ENCODE measurements at regions not wholly inside any gene's neighbourhood (a gene's known extent, or its start where the extent isn't known, plus 50 kb on each side); places are given as distances from the start of the nearest gene placed in this dataset.

DNA sequence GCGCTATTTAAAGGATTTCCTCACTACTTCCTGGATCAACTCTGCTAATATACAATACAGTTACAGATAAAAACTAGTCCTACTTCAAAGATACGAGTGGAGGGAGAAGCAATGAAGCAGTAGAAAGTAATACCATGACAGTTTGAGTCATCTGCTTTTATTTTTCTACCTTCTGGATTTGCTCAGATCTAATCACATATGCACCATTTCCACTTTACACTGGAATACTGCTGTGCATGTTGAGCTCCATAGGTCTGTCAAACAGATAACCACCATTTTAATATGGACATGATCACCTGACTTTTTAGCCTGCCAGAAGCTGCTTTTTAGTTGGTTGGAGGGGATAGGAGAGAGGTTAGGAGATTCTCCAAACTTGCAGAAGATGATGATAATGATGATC, 92.5 kb downstream of the MMUT start:
- intact Hi-C loops (cut with micrococcal nuclease) = no loop called here
- no peak overlapping the region for H3K4me3 Mint-ChIP-seq (ENCODE audit: unreplicated experiment)
- H3K27ac Mint-ChIP-seq (ENCODE audit: low read depth, unreplicated experiment) = no peak overlapping the region
- no peaks in the 10 kb centered on the region for H3K36me3 Mint-ChIP-seq (ENCODE audit: insufficient read depth, unreplicated experiment)
- BruUV-seq (replicated peaks) = no TSS peak
- no peak for DNase-seq (ENCODE audit: unreplicated experiment)
- peaks cover 10% of the 10 kb centered on the region for H3K9me3 Mint-ChIP-seq (ENCODE audit: unreplicated experiment)
- TF ChIP-seq, protein P1, sequence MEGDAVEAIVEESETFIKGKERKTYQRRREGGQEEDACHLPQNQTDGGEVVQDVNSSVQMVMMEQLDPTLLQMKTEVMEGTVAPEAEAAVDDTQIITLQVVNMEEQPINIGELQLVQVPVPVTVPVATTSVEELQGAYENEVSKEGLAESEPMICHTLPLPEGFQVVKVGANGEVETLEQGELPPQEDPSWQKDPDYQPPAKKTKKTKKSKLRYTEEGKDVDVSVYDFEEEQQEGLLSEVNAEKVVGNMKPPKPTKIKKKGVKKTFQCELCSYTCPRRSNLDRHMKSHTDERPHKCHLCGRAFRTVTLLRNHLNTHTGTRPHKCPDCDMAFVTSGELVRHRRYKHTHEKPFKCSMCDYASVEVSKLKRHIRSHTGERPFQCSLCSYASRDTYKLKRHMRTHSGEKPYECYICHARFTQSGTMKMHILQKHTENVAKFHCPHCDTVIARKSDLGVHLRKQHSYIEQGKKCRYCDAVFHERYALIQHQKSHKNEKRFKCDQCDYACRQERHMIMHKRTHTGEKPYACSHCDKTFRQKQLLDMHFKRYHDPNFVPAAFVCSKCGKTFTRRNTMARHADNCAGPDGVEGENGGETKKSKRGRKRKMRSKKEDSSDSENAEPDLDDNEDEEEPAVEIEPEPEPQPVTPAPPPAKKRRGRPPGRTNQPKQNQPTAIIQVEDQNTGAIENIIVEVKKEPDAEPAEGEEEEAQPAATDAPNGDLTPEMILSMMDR (IDR thresholded peaks at IDR 0.05; ENCODE audit: unreplicated experiment) = no peak
- H3K4me1 Mint-ChIP-seq (ENCODE audit: insufficient read depth, unreplicated experiment) = no peaks in the 10 kb centered on the region
- ChIA-PET POLR2A (no interaction called here), CTCF (interaction anchor here (1.1 kb wide), 1 partner anchor 9 kb away, joined by 4 read pairs; no protein-coding TSS in a partner anchor)
- no peaks in the 10 kb centered on the region for H3K27me3 Mint-ChIP-seq (ENCODE audit: insufficient read depth, unreplicated experiment)

DNA sequence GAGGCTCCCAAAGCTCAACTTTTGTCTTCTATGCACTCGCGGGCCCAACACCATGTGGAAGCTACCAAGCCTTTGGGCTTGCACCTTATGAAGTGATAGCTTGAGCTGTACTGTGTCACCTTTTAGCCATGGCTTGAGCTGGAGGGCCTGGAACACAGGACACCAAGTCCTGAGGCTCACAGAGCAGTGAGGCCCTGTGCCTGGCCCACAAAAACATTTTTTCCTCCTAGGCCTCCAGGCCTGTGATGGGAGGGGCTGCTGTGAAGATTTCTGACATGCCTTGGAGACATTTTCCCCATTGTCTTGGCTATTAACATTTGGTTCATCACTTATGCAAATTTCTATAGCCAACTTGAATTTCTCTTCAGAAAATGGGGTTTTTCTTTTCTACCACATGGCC, 96.5 kb downstream of the MMUT start:
- BruUV-seq (replicated peaks) = no TSS peak
- TF ChIP-seq, protein P1 (IDR thresholded peaks at IDR 0.05; ENCODE audit: unreplicated experiment) = no peak
- Mint-ChIP-seq H3K36me3 (ENCODE audit: insufficient read depth, unreplicated experiment) (no peaks in the 10 kb centered on the region), H3K27ac (ENCODE audit: low read depth, unreplicated experiment) (no peak overlapping the region), H3K4me3 (ENCODE audit: unreplicated experiment) (no peak overlapping the region), H3K27me3 (ENCODE audit: insufficient read depth, unreplicated experiment) (no peaks in the 10 kb centered on the region), H3K9me3 (ENCODE audit: unreplicated experiment) (peaks cover 10% of the 10 kb centered on the region), H3K4me1 (ENCODE audit: insufficient read depth, unreplicated experiment) (no peaks in the 10 kb centered on the region)
- ChIA-PET CTCF (no interaction called here), POLR2A (no interaction called here)
- intact Hi-C loops (cut with micrococcal nuclease) = no loop called here
- no peak for DNase-seq (ENCODE audit: unreplicated experiment)

DNA sequence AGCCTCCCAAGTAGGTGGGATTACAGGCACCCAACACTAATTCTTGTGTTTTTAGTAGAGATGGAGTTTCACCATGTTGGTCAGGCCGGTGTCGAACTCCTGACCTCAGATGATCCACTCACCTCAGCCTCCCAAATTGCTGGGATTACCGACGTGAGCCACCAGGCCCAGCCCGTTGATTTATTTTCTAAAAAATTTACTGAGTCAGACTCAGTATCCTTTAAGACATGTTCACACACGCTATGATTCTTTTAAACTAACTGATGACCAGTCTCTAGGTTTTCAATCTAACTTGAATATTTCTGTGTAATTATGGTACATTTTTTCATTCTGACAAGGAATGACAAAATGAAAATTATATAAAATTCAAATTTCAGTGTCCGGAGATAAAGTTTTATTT, 114.5 kb downstream of the MMUT start:
- H3K4me1 Mint-ChIP-seq (ENCODE audit: insufficient read depth, unreplicated experiment) = no peaks in the 10 kb centered on the region
- intact Hi-C loops (cut with micrococcal nuclease) = no loop called here

DNA sequence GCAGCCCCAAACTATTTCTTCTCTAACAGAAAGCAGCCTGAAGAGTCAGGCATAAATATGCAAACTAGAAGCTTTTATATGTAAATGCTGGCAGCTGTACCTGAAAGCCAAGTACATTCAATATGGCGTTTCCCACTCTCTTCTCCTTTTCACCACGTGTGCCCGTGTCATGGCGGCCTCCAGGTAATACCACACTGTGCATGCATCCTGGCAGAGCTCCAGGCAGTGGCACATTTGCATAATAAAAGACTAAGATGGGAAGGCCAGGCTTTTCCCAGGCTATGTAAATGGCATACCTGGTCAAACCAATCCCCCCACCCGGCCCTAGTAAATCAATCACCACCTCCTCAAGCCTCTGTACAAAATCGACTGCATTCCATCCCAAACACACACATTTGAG, 120.6 kb downstream of the MMUT start:
- Mint-ChIP-seq H3K36me3 (ENCODE audit: insufficient read depth, unreplicated experiment) (no peaks in the 10 kb centered on the region), H3K27ac (ENCODE audit: low read depth, unreplicated experiment) (no peak overlapping the region), H3K27me3 (ENCODE audit: insufficient read depth, unreplicated experiment) (no peaks in the 10 kb centered on the region), H3K9me3 (ENCODE audit: unreplicated experiment) (no peaks in the 10 kb centered on the region), H3K4me1 (ENCODE audit: insufficient read depth, unreplicated experiment) (no peaks in the 10 kb centered on the region), H3K4me3 (ENCODE audit: unreplicated experiment) (no peak overlapping the region)
- TF ChIP-seq, protein P1 (IDR thresholded peaks at IDR 0.05; ENCODE audit: unreplicated experiment) = no peak
- BruUV-seq (replicated peaks) = no TSS peak
- intact Hi-C loops (cut with micrococcal nuclease) = no loop called here
- POLR2A ChIA-PET = no interaction called here
- CTCF ChIA-PET = no interaction called here
- no peak for DNase-seq (ENCODE audit: unreplicated experiment)

More for the DNA sequence above, 114.5 kb downstream of the MMUT start:
- no TSS peak for BruUV-seq (replicated peaks)
- Mint-ChIP-seq H3K27me3 (ENCODE audit: insufficient read depth, unreplicated experiment) (no peaks in the 10 kb centered on the region), H3K9me3 (ENCODE audit: unreplicated experiment) (no peaks in the 10 kb centered on the region), H3K27ac (ENCODE audit: low read depth, unreplicated experiment) (no peak overlapping the region), H3K4me3 (ENCODE audit: unreplicated experiment) (no peak overlapping the region), H3K36me3 (ENCODE audit: insufficient read depth, unreplicated experiment) (no peaks in the 10 kb centered on the region)
- CTCF ChIA-PET = no interaction called here
- POLR2A ChIA-PET = no interaction called here
- TF ChIP-seq, protein P1 (IDR thresholded peaks at IDR 0.05; ENCODE audit: unreplicated experiment) = no peak
- DNase-seq (ENCODE audit: unreplicated experiment) = no peak

Measured in MCF 10A (cell line).